ENCODE measurements at regions not wholly inside any gene's neighbourhood (a gene's known extent, or its start where the extent isn't known, plus 50 kb on each side); places are given as distances from the start of the nearest gene placed in this dataset.

DNA sequence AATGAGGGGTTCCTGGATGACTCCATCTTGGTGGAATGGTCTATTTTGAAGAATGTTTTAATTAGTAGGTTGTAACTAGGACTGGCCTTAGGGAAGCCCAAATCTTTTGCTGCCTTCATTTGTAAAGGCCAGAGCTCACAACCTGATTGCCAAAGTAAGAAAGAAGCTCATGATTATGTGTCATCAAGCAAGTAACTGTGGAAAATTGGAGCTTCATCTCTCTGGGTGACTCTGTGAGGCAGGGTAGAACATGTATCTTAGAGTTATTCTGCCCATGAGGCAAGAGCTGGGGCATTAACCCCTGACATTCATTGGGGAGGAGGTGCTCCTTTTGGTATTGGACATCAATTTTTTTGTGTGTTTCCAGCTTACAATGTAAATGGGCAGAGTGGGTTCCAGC, 273.9 kb upstream of the JAG1 start:
- no peaks in the 10 kb centered on the region for H3K9me3 Mint-ChIP-seq
- Histone ChIP-seq H3K79me2 (replicated peaks; ENCODE audit: insufficient read depth) (no peaks in the 10 kb centered on the region), H3K36me3 (ENCODE audit: insufficient read depth) (no peaks in the 10 kb centered on the region), H3K27ac (ENCODE audit: low read depth) (no peak overlapping the region), H4K20me1 (replicated peaks; ENCODE audit: insufficient read depth) (no peaks in the 10 kb centered on the region), H3K4me1 (ENCODE audit: insufficient read depth) (peaks cover 6% of the 10 kb centered on the region; the same call in 1 of the 2 replicates), H3K4me2 (no peak overlapping the region), H3F3A (replicated peaks; ENCODE audit: low read depth) (no peaks in the 10 kb centered on the region), H3K9me2 (ENCODE audit: insufficient read depth) (peaks cover 10% of the 10 kb centered on the region; the same call in 1 of the 2 replicates), H2AFZ (no peak overlapping the region), H3K4me3 (no peak overlapping the region), H3K27me3 (ENCODE audit: insufficient read depth) (no peaks in the 10 kb centered on the region)
- H3K27ac Mint-ChIP-seq: no peak overlapping the region
- no peak for ATAC-seq
- TF ChIP-seq NANOG (IDR thresholded peaks at IDR 0.05; ENCODE audit: borderline replicate concordance) (no peak), JUNB (IDR thresholded peaks at IDR 0.05; ENCODE audit: unreplicated experiment) (no peak), ZNF114 (CRISPR knock-in tag; IDR thresholded peaks at IDR 0.05) (no peak), ZNF331 (CRISPR knock-in tag; IDR thresholded peaks at IDR 0.05; ENCODE audit: low read depth) (no peak), STAT1 (IDR thresholded peaks at IDR 0.05; ENCODE audit: unreplicated experiment) (no peak), ETS1 (IDR thresholded peaks at IDR 0.05) (no peak)
- TF ChIP-seq, protein P1, sequence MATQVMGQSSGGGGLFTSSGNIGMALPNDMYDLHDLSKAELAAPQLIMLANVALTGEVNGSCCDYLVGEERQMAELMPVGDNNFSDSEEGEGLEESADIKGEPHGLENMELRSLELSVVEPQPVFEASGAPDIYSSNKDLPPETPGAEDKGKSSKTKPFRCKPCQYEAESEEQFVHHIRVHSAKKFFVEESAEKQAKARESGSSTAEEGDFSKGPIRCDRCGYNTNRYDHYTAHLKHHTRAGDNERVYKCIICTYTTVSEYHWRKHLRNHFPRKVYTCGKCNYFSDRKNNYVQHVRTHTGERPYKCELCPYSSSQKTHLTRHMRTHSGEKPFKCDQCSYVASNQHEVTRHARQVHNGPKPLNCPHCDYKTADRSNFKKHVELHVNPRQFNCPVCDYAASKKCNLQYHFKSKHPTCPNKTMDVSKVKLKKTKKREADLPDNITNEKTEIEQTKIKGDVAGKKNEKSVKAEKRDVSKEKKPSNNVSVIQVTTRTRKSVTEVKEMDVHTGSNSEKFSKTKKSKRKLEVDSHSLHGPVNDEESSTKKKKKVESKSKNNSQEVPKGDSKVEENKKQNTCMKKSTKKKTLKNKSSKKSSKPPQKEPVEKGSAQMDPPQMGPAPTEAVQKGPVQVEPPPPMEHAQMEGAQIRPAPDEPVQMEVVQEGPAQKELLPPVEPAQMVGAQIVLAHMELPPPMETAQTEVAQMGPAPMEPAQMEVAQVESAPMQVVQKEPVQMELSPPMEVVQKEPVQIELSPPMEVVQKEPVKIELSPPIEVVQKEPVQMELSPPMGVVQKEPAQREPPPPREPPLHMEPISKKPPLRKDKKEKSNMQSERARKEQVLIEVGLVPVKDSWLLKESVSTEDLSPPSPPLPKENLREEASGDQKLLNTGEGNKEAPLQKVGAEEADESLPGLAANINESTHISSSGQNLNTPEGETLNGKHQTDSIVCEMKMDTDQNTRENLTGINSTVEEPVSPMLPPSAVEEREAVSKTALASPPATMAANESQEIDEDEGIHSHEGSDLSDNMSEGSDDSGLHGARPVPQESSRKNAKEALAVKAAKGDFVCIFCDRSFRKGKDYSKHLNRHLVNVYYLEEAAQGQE (IDR thresholded peaks at IDR 0.05; ENCODE audit: unreplicated experiment): no peak
- peaks cover 14% of the 10 kb centered on the region; the same call in 2 of the 3 replicates for H3K4me1 Mint-ChIP-seq
- H3K36me3 Mint-ChIP-seq (ENCODE audit: low read depth): no peaks in the 10 kb centered on the region
- H3K27me3 Mint-ChIP-seq (ENCODE audit: insufficient read depth, low read depth, poor library complexity): no peaks in the 10 kb centered on the region
- no peak for DNase-seq (ENCODE audit: low spot score)
- no peak overlapping the region for H3K4me3 Mint-ChIP-seq

DNA sequence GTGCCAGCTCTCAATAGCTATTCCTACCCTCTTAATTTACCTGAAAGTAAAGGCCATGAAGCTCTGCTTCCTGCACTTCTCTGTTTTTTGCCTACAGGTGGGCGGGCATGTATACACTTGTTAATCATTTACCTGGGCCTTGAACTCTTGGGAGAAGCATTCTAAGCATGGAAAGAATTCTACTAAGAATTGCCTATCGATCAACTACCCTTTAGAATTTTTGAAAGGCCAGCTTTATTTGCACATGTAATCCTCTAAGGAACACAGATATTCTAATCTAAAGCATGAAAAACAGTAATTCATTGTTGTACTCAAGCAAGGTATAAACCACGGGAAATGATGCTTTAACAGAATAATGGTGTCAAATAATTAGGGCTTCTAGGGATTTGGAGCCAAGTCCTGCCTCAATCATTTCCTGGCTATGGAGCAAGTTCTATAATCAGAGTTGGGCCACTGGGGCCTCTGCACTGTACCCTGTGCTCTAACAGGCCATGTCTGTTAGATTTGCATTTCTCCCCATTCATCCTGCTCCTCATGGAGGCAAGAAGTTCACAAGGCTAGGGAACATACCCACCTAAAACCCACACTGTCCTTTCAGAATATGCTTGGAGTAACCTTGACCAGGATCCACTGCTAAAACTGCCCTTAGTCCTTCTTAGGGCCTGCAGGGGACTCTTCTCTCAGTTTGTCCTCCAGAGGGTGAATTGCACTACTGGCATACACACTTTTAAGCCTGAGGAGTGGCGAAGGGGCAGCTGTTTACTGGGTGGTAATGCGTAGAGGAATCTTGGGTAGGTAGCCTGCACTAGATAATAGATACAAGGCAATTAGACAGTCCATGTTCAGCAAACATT, 276.4 kb upstream of the JAG1 start:
- Histone ChIP-seq H3K36me3 (ENCODE audit: insufficient read depth) (no peaks in the 10 kb centered on the region), H4K20me1 (replicated peaks; ENCODE audit: insufficient read depth) (no peaks in the 10 kb centered on the region), H3K4me3 (no peak overlapping the region), H3K4me2 (no peak overlapping the region), H3F3A (replicated peaks; ENCODE audit: low read depth) (no peaks in the 10 kb centered on the region), H3K27ac (ENCODE audit: low read depth) (no peak overlapping the region), H3K27me3 (ENCODE audit: insufficient read depth) (no peaks in the 10 kb centered on the region), H3K4me1 (ENCODE audit: insufficient read depth) (peaks cover 6% of the 10 kb centered on the region; the same call in 1 of the 2 replicates), H2AFZ (no peak overlapping the region), H3K9me2 (ENCODE audit: insufficient read depth) (peaks cover 10% of the 10 kb centered on the region; the same call in 1 of the 2 replicates), H3K79me2 (replicated peaks; ENCODE audit: insufficient read depth) (no peaks in the 10 kb centered on the region)
- Mint-ChIP-seq H3K27me3 (ENCODE audit: insufficient read depth, low read depth, poor library complexity) (no peaks in the 10 kb centered on the region), H3K4me1 (peaks cover 18% of the 10 kb centered on the region; the same call in 2 of the 3 replicates), H3K36me3 (ENCODE audit: low read depth) (no peaks in the 10 kb centered on the region), H3K9me3 (no peaks in the 10 kb centered on the region), H3K4me3 (no peak overlapping the region), H3K27ac (no peak overlapping the region)
- ATAC-seq: no peak
- DNase-seq (ENCODE audit: low spot score): no peak
- TF ChIP-seq EZH2 (IDR thresholded peaks at IDR 0.05; ENCODE audit: low read depth, unreplicated experiment) (no peak), POLR2AphosphoS5 (IDR thresholded peaks at IDR 0.05; ENCODE audit: low read depth) (no peak), EZH2phosphoT487 (IDR thresholded peaks at IDR 0.05; ENCODE audit: unreplicated experiment) (no peak), NANOG (IDR thresholded peaks at IDR 0.05; ENCODE audit: borderline replicate concordance) (no peak), ZNF331 (CRISPR knock-in tag; IDR thresholded peaks at IDR 0.05; ENCODE audit: low read depth) (no peak), CREB1 (CRISPR knock-in tag; IDR thresholded peaks at IDR 0.05; ENCODE audit: low read depth) (no peak), ZNF114 (CRISPR knock-in tag; IDR thresholded peaks at IDR 0.05) (no peak), CTCF (conservative IDR thresholded peaks at IDR 0.05; ENCODE audit: low read depth in 2 of 2) (no peak), STAT1 (IDR thresholded peaks at IDR 0.05; ENCODE audit: unreplicated experiment) (no peak)
- TF ChIP-seq, protein P1 (IDR thresholded peaks at IDR 0.05; ENCODE audit: unreplicated experiment): no peak

Data from GM23338 (cell line).